ENCODE measurements at regions not wholly inside any gene's neighbourhood (a gene's known extent, or its start where the extent isn't known, plus 50 kb on each side); places are given as distances from the start of the nearest gene placed in this dataset.

DNA sequence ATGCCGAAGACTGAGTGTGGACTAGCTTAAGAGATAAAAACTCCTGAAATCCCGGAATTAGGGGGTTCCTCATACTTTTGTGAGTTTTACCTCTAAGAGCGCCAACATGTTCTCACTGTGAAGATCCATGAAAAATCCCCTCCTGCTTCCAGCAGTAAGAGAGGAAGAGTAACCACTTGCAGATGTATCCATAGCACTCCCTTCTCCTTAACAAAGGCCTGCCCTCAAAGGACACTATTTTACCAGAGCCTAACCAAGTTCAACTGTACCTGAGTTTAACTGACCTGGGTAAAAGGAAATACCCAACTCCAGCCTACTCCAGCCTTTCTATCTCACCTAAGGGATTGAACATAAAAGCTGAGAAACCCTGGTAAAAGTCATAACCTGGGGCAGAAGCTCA is 280.9 kb downstream of the POLR1F start:
- CTCF ChIA-PET = no interaction called here
- DNase-seq = no peak
- H3K27me3 ChIP-seq (ENCODE audit: low read length) = no peaks in the 10 kb centered on the region
- H3K9me2 ChIP-seq (replicated peaks; ENCODE audit: low read length) = no peaks in the 10 kb centered on the region
- no peaks in the 10 kb centered on the region for H3K9me3 ChIP-seq (ENCODE audit: low read length)
- POLR2A ChIA-PET (ENCODE audit: unreplicated experiment) = no interaction called here
- no peaks in the 10 kb centered on the region for H3K36me3 ChIP-seq (ENCODE audit: low read depth, low read length)
- no peak overlapping the region for H2AFZ ChIP-seq (ENCODE audit: low read length)
- no peaks in the 10 kb centered on the region for H3K4me1 ChIP-seq (ENCODE audit: insufficient read depth, low read length)
- ATAC-seq = no peak
- H3K27ac ChIP-seq (ENCODE audit: low read length) = no peak overlapping the region
- no TSS peak for BruUV-seq (replicated peaks)
- TF ChIP-seq EZH2phosphoT487 (IDR thresholded peaks at IDR 0.05; ENCODE audit: borderline replicate concordance, low read length) (no peak), EZH2 (IDR thresholded peaks at IDR 0.05; ENCODE audit: low read length, unreplicated experiment) (no peak)
- TF ChIP-seq, protein P1, sequence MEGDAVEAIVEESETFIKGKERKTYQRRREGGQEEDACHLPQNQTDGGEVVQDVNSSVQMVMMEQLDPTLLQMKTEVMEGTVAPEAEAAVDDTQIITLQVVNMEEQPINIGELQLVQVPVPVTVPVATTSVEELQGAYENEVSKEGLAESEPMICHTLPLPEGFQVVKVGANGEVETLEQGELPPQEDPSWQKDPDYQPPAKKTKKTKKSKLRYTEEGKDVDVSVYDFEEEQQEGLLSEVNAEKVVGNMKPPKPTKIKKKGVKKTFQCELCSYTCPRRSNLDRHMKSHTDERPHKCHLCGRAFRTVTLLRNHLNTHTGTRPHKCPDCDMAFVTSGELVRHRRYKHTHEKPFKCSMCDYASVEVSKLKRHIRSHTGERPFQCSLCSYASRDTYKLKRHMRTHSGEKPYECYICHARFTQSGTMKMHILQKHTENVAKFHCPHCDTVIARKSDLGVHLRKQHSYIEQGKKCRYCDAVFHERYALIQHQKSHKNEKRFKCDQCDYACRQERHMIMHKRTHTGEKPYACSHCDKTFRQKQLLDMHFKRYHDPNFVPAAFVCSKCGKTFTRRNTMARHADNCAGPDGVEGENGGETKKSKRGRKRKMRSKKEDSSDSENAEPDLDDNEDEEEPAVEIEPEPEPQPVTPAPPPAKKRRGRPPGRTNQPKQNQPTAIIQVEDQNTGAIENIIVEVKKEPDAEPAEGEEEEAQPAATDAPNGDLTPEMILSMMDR (conservative IDR thresholded peaks at IDR 0.05; ENCODE audit: low read depth, low read length) = no peak
- no peak overlapping the region for H3K4me2 ChIP-seq (ENCODE audit: low read length)
- no peaks in the 10 kb centered on the region for H3F3A ChIP-seq (ENCODE audit: low read length, unreplicated experiment)
- H3K9ac ChIP-seq (ENCODE audit: low read length) = no peak overlapping the region
- intact Hi-C loops (cut with micrococcal nuclease) = no loop called here
- H3K4me3 ChIP-seq (ENCODE audit: low read length) = no peak overlapping the region
- no peaks in the 10 kb centered on the region for H3K79me2 ChIP-seq (ENCODE audit: low read length)
- H4K20me1 ChIP-seq (ENCODE audit: low read length) = no peaks in the 10 kb centered on the region

DNA sequence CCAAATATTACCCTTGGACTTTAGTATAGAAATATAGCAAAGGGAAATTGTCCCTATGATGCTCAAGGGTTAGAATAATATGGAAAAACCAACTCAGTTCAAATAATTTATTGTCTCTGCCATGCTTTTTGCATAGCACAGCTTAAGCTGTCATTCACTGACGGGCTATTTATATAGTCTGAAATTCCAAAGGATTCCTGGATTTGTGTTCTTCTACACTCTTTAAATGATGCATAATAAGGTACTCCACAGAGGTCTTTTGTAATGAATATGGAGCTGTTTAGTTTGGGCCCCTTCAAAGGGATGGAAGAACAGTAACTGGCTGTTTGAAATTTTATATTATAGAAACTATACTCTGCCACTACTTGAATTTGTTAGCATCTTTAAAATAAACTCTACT is 276.6 kb upstream of the FERD3L start:
- H3K4me3 ChIP-seq (ENCODE audit: low read length) = no peak overlapping the region
- no peaks in the 10 kb centered on the region for H3K9me3 ChIP-seq (ENCODE audit: low read length)
- H3F3A ChIP-seq (ENCODE audit: low read length, unreplicated experiment) = no peaks in the 10 kb centered on the region
- intact Hi-C loops (cut with micrococcal nuclease) = no loop called here
- no peaks in the 10 kb centered on the region for H4K20me1 ChIP-seq (ENCODE audit: low read length)
- no peaks in the 10 kb centered on the region for H3K36me3 ChIP-seq (ENCODE audit: low read depth, low read length)
- H3K79me2 ChIP-seq (ENCODE audit: low read length) = no peaks in the 10 kb centered on the region
- H3K9me2 ChIP-seq (replicated peaks; ENCODE audit: low read length) = no peaks in the 10 kb centered on the region
- no TSS peak for BruUV-seq (replicated peaks)
- no peaks in the 10 kb centered on the region for H3K27me3 ChIP-seq (ENCODE audit: low read length)
- no peaks in the 10 kb centered on the region for H3K4me1 ChIP-seq (ENCODE audit: insufficient read depth, low read length)
- TF ChIP-seq EZH2phosphoT487 (IDR thresholded peaks at IDR 0.05; ENCODE audit: borderline replicate concordance, low read length) = no peak
- CTCF ChIA-PET = no interaction called here
- no peak overlapping the region for H2AFZ ChIP-seq (ENCODE audit: low read length)
- no peak overlapping the region for H3K9ac ChIP-seq (ENCODE audit: low read length)
- ATAC-seq = no peak
- no peak overlapping the region for H3K27ac ChIP-seq (ENCODE audit: low read length)
- DNase-seq = no peak
- no peak overlapping the region for H3K4me2 ChIP-seq (ENCODE audit: low read length)
- POLR2A ChIA-PET (ENCODE audit: unreplicated experiment) = no interaction called here

DNA sequence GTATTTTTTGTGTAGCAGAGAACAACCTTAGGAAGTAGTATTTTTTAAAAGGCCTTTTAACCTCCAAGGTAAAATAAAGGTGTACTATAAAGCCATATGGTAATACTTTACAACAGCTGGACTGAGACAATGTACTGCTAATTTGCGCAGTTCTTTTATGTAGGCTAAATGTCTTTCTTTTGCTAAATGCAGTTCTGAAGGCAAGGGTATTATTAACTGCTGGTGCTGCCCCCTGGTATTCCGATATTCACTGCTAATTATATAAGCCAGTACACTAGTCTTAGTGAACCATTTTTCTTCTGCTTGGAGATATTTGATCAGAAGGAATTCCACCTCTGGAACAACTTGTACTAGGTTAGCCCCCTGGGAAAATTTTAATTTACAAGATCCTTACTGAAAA is 272.0 kb upstream of the FERD3L start:
- H3K27me3 ChIP-seq (ENCODE audit: low read length) = no peaks in the 10 kb centered on the region
- H3K4me2 ChIP-seq (ENCODE audit: low read length) = no peak overlapping the region
- no peaks in the 10 kb centered on the region for H3K36me3 ChIP-seq (ENCODE audit: low read depth, low read length)
- ChIA-PET POLR2A (ENCODE audit: unreplicated experiment) (no interaction called here), CTCF (no interaction called here)
- no peaks in the 10 kb centered on the region for H3K79me2 ChIP-seq (ENCODE audit: low read length)
- no peak overlapping the region for H3K27ac ChIP-seq (ENCODE audit: low read length)
- no peaks in the 10 kb centered on the region for H3K9me3 ChIP-seq (ENCODE audit: low read length)
- DNase-seq = no peak
- H3K9ac ChIP-seq (ENCODE audit: low read length) = no peak overlapping the region
- no TSS peak for BruUV-seq (replicated peaks)
- H3K9me2 ChIP-seq (replicated peaks; ENCODE audit: low read length) = no peaks in the 10 kb centered on the region
- ATAC-seq = no peak
- no peak overlapping the region for H3K4me3 ChIP-seq (ENCODE audit: low read length)
- TF ChIP-seq EZH2phosphoT487 (IDR thresholded peaks at IDR 0.05; ENCODE audit: borderline replicate concordance, low read length) (no peak), EZH2 (IDR thresholded peaks at IDR 0.05; ENCODE audit: low read length, unreplicated experiment) (no peak)
- TF ChIP-seq, protein P1 (conservative IDR thresholded peaks at IDR 0.05; ENCODE audit: low read depth, low read length) = no peak; the same call in 1 of the 2 replicates
- intact Hi-C loops (cut with micrococcal nuclease) = no loop called here
- H2AFZ ChIP-seq (ENCODE audit: low read length) = no peak overlapping the region
- no peaks in the 10 kb centered on the region for H3F3A ChIP-seq (ENCODE audit: low read length, unreplicated experiment)
- no peaks in the 10 kb centered on the region for H4K20me1 ChIP-seq (ENCODE audit: low read length)
- H3K4me1 ChIP-seq (ENCODE audit: insufficient read depth, low read length) = no peaks in the 10 kb centered on the region

All from PC-3 (cell line).